CD4-positive, alpha-beta T cell treated with Interleukin-1 beta for 1 hour (primary cell): ENCODE measurements at regions not wholly inside any gene's neighbourhood (a gene's known extent, or its start where the extent isn't known, plus 50 kb on each side); places are given as distances from the start of the nearest gene placed in this dataset.

ENCODE experiments used
- DNase-seq, 2 donors: peaks; one replicate each; pipeline ENCODE4 v3.0.0-alpha.2; 2020 to 2022

GRCh38 chr1:221109930-221110329, 230.7 kb downstream of the HLX start:
- DNase-seq, result no peak

- no peak for DNase-seq
These were observed 237.9 kb downstream of the HLX start for GRCh38 chr1:221117133-221117532.

- DNase-seq, result no peak
These were observed 238.3 kb downstream of the HLX start for GRCh38 chr1:221117548-221117951.

GRCh38 chr1:221118176-221118937, 239.1 kb downstream of the HLX start:
- no peak for DNase-seq

- DNase-seq, result no peak
These were observed 239.7 kb downstream of the HLX start for GRCh38 chr1:221118938-221119320.

- DNase-seq, result no peak
These were observed 243.3 kb downstream of the HLX start for GRCh38 chr1:221122501-221122900.

- no peak for DNase-seq
These were observed 246.7 kb downstream of the HLX start for GRCh38 chr1:221125976-221126375.

GRCh38 chr1:221137666-221138065, 258.4 kb downstream of the HLX start:
- no peak for DNase-seq

GRCh38 chr1:221138516-221138915, 259.3 kb downstream of the HLX start:
- no peak for DNase-seq

- no peak for DNase-seq
These were observed 260.7 kb downstream of the HLX start for GRCh38 chr1:221139991-221140390.

- no peak for DNase-seq
These were observed 261.9 kb downstream of the HLX start for GRCh38 chr1:221141096-221141495.

- DNase-seq, result no peak
These were observed 262.5 kb downstream of the HLX start for GRCh38 chr1:221141606-221142285.

GRCh38 chr1:221148660-221149059, 269.4 kb downstream of the HLX start:
- no peak for DNase-seq

GRCh38 chr1:221149111-221149510, 269.9 kb downstream of the HLX start:
- no peak for DNase-seq

- no peak for DNase-seq
These were observed 270.4 kb downstream of the HLX start for GRCh38 chr1:221149555-221150075.

GRCh38 chr1:221150996-221151395, 271.8 kb downstream of the HLX start:
- DNase-seq, result no peak

GRCh38 chr1:221154932-221155331, 275.7 kb downstream of the HLX start:
- no peak for DNase-seq

GRCh38 chr1:221157026-221157761, 278.0 kb downstream of the HLX start:
- no peak for DNase-seq

- no peak for DNase-seq
These were observed 280.4 kb downstream of the HLX start for GRCh38 chr1:221159608-221160007.

GRCh38 chr1:221161571-221162041, 282.4 kb downstream of the HLX start:
- no peak for DNase-seq

GRCh38 chr1:221162352-221162751, 283.1 kb downstream of the HLX start:
- DNase-seq, result no peak

- DNase-seq, result no peak
These were observed 283.7 kb downstream of the HLX start for GRCh38 chr1:221162939-221163338.

GRCh38 chr1:221164029-221164428, 284.8 kb downstream of the HLX start:
- no peak for DNase-seq
